Loucy (cell line): ENCODE measurements at regions not wholly inside any gene's neighbourhood (a gene's known extent, or its start where the extent isn't known, plus 50 kb on each side); places are given as distances from the start of the nearest gene placed in this dataset.

Experiments used
- EZH2phosphoT487 ChIP-seq: fragments of 200-600 bp; IDR thresholded peaks from 2 replicates; pipeline ENCODE4 v1.6.1; 2018; ENCODE audit warnings: antibody characterized with exemption, mild to moderate bottlenecking, moderate library complexity, borderline replicate concordance
- TF ChIP-seq, protein P1 (sequence below): fragments of 200-600 bp; sonication (generic); conservative IDR thresholded peaks from 2 replicates; pipeline ENCODE4 v1.5.1; 2014; ENCODE audit warnings: mild to moderate bottlenecking, antibody characterized with exemption, low read length

DNA sequence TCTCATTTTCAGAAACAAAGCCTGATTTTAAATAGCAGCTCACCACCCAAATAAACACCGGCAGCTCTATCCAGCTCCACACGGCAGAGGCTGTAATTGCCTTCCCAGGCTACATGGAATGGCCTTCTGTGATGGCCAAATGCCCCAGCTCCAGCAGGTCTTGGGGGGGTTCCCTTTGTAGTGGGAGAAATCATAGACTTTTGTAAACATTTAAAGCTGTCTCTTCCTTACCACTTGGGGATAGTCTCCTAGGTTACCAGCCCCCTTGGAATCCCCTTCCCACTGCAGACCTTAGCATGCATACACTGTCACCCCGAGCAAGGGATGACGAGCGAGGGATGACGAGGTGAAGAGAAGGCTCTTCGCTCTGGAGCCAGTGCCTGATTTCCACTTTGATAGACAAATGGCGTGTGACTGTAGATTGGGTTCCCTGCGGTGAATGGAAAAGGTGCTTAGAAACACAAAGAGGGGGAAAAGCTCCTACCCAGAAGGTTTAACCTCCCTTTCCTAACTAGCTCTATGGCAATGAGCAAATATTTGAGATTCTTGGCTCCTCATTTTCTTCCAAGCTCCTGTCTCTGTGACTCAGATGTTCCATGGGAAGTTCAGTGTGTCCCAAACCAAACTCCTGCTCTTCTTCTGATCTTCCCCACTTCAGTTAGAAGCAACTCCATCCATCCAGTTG, 108.0 kb upstream of the CADM1 start:
- TF ChIP-seq EZH2phosphoT487: no peak
- TF ChIP-seq, protein P1, sequence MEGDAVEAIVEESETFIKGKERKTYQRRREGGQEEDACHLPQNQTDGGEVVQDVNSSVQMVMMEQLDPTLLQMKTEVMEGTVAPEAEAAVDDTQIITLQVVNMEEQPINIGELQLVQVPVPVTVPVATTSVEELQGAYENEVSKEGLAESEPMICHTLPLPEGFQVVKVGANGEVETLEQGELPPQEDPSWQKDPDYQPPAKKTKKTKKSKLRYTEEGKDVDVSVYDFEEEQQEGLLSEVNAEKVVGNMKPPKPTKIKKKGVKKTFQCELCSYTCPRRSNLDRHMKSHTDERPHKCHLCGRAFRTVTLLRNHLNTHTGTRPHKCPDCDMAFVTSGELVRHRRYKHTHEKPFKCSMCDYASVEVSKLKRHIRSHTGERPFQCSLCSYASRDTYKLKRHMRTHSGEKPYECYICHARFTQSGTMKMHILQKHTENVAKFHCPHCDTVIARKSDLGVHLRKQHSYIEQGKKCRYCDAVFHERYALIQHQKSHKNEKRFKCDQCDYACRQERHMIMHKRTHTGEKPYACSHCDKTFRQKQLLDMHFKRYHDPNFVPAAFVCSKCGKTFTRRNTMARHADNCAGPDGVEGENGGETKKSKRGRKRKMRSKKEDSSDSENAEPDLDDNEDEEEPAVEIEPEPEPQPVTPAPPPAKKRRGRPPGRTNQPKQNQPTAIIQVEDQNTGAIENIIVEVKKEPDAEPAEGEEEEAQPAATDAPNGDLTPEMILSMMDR: no peak
